ENCODE measurements at regions not wholly inside any gene's neighbourhood (a gene's known extent, or its start where the extent isn't known, plus 50 kb on each side); places are given as distances from the start of the nearest gene placed in this dataset.

DNA sequence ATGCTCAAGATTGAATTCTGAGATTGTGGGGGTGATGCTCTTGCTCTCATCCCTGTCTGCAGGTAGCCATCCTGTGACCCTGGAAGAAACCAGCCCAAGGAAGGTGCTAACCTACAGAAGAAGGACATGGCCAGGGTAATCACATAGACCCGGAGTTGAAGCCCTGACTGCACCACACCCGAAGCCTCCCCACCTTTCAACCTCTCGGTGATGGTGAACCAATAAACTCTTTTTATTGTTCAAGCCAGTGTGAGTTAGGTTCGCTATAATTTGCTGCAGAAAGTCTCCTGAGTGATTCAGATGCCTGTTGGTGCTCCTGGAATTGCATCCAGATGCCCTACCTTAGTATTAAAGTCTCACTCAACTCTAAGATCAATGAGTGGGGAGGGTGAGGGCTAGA, 163.6 kb downstream of the PLPP3 start:
- TF ChIP-seq, protein P1, sequence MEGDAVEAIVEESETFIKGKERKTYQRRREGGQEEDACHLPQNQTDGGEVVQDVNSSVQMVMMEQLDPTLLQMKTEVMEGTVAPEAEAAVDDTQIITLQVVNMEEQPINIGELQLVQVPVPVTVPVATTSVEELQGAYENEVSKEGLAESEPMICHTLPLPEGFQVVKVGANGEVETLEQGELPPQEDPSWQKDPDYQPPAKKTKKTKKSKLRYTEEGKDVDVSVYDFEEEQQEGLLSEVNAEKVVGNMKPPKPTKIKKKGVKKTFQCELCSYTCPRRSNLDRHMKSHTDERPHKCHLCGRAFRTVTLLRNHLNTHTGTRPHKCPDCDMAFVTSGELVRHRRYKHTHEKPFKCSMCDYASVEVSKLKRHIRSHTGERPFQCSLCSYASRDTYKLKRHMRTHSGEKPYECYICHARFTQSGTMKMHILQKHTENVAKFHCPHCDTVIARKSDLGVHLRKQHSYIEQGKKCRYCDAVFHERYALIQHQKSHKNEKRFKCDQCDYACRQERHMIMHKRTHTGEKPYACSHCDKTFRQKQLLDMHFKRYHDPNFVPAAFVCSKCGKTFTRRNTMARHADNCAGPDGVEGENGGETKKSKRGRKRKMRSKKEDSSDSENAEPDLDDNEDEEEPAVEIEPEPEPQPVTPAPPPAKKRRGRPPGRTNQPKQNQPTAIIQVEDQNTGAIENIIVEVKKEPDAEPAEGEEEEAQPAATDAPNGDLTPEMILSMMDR (conservative IDR thresholded peaks at IDR 0.05; ENCODE audit: low read length), result no peak
- no peak for TF ChIP-seq EZH2phosphoT487 (IDR thresholded peaks at IDR 0.05; ENCODE audit: borderline replicate concordance, low read depth, low read length)
